ENCODE measurements at regions not wholly inside any gene's neighbourhood (a gene's known extent, or its start where the extent isn't known, plus 50 kb on each side); places are given as distances from the start of the nearest gene placed in this dataset.

DNA sequence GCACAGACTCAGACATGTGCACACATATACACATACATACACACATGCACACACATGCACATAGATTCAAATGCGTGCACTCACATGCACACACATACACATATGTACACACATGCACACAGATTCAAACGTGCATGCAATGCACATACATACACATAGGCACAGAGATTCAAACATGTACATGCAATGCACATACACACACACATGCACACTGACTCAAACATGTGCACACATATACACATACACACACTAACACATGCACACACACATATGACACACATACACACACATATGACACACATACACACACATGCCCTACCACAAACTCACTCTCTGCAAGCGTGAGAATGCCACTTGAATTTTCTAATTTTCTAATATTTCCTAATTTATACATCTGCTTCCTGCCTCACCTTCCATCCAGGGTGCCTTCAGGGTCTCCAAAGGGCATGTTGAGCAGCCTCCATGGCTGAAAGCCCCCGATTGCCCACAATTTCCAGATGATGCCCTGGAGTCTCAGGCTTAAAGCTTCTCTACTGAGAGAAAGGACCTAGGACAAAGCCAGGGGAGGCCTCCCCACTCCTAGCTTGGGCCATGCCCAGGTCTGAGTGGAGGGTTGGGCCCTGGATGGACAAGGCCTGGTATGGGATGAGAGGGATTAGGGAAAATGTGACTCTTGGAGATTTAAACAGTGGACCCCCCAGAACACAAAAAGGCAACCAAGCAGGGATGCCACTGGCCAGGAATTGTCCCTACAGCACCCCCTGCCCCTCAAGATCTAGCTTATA, 487.1 kb downstream of the TCERG1L start:
- TF ChIP-seq GATA3 (IDR thresholded peaks at IDR 0.05; ENCODE audit: low read depth, low read length) (no peak), GATA2 (IDR thresholded peaks at IDR 0.05; ENCODE audit: low read depth, low read length) (no peak)

DNA sequence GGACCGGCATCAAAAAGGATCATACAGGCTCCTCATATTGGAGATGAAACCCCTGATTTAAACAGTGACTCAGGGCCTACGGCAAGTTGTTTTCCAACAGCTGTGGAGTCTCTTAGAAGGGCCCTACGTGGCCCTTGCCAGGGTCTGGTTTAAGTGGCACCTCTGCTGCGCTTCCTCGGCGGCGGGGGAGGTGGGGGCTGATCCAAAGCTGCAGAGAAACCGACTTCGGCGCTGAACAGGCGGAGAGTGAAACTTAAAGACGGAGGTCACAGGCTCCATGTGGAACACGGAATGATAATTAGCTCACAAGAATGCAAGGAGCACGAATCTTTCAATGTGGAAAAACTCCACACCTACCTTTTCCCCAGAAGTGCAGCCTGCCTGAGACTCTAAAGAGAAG, 477.9 kb downstream of the TCERG1L start:
- no peak for TF ChIP-seq GATA3 (IDR thresholded peaks at IDR 0.05; ENCODE audit: low read depth, low read length)
- no peak for TF ChIP-seq GATA2 (IDR thresholded peaks at IDR 0.05; ENCODE audit: low read depth, low read length)

DNA sequence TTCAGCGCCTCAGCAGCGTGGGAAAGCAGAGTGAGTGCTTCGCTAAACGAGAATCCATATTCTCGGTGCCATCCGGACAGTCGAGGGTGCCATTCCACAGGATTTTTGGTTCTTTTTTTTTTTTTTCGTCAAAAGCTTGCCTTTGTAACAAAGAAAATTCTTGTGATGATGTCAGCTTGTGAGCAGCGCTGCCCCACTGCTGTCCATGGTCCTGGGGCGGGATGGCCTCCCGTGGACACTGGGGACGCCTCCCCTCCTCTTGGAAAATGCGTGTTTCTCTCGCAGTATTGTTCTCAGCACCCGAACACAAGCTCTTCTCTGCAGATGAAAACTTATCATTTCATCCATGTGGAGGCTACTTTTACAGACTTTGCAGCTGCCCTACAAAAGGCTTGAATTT, 477.4 kb downstream of the TCERG1L start:
- TF ChIP-seq GATA2 (IDR thresholded peaks at IDR 0.05; ENCODE audit: low read depth, low read length) (no peak), GATA3 (IDR thresholded peaks at IDR 0.05; ENCODE audit: low read depth, low read length) (no peak)

DNA sequence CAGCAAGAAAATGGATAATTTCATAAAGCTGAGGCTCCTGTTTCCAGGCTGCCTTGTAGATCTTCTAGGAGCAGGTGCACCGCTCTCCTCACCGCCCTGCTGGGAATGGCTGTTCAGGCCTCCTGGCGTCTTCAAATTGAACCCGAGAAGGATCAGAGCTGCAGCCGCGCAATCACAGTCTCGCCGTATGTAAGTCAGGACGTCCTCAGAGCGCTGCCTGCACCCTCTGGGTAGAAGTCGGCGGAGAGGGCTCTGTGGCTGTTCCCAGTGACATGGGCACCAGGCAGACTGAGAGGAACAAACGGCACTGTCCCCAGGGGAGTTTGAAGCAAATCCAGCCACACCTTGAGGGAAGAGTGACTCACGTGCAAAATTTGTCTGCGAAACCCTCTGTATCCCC, 476.9 kb downstream of the TCERG1L start:
- TF ChIP-seq GATA3 (IDR thresholded peaks at IDR 0.05; ENCODE audit: low read depth, low read length): no peak
- TF ChIP-seq GATA2 (IDR thresholded peaks at IDR 0.05; ENCODE audit: low read depth, low read length): no peak

DNA sequence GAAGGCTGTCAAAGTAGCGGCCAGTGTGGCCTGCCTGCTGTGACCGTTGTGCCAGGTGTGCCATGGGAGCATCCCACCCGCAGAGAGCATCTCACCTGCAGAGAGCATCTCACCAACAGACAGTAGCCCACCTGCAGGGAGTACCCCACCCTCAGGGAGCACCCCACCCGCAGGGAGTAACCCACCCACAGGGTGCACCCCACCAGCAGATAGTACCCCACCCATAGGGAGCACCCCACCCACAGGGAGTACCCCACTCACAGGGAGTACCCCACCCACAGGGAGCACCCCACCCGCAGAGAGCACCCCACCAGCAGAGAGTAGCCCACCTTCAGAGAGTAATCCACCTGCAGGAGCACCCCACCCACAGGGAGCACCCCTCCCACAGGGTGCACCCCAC, 476.5 kb downstream of the TCERG1L start:
- no peak for TF ChIP-seq GATA2 (IDR thresholded peaks at IDR 0.05; ENCODE audit: low read depth, low read length)
- no peak for TF ChIP-seq GATA3 (IDR thresholded peaks at IDR 0.05; ENCODE audit: low read depth, low read length)

DNA sequence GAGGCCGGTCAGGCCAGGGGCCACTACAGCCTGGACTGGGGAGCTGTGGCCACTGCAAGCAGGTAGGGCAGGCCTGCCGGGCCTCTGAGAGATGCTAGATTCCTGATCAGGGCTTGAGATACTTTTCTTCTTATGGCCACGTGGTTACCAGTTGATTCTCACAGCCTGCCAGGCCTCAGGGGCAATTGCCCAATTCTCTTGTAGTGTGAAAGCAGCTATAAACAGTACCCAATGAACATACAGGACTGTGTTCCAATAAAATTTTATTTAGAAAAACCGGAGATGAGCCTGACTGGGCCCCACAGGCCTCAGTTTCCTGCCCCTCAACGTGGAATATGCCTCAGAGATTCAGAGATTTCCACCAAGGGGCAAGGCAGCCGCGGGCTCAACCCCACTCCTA, 475.2 kb downstream of the TCERG1L start:
- TF ChIP-seq GATA3 (IDR thresholded peaks at IDR 0.05; ENCODE audit: low read depth, low read length) (no peak), GATA2 (IDR thresholded peaks at IDR 0.05; ENCODE audit: low read depth, low read length) (no peak)

DNA sequence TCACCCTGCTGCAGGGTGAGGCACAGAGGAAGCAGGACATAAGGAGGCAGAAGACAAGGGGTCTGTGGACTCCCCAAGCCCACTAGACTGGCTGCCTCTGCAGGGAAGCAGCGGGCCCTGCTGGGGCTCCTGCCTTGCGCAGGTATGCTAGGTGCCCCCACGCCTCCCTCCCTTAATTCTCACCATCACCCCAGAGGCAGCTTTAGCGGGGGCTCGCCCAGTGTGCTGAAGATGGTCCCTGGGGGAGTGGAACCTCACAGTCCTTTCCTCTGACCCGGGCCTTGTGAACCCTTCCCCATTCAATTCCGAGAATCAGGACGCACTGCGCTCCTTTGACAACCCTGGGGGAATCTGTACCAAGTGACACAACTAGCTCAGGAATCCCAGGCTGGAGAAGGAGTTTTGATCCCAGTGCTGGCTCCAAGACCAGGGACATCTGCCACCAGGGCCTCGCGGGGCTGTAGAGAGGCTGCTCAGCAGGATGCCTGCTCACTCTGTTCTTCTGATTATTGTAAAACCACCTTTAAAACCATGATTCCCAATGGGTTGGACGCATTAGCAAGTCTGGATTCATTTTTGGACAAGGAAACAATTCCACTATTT, 468.4 kb downstream of the TCERG1L start:
- TF ChIP-seq GATA3 (IDR thresholded peaks at IDR 0.05; ENCODE audit: low read depth, low read length): no peak
- TF ChIP-seq GATA2 (IDR thresholded peaks at IDR 0.05; ENCODE audit: low read depth, low read length): no peak

DNA sequence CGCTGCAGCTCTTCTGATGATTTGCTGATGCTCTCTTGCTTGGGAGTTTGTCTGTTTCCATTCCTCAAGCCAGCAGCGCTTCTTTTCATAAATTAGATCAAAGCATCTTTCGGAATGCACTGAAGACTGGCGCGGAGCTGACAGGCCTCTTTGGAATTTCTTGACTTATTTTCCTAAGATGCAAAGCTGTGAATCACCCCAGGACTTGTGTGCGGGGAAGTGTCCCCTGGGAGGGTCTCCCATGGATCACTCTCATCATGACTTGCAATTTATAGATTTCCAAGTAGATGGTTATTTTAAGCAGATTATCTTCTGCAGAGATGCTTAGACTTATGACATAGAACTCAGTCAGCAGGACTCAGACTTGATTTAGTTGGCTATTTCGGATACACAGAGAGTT, 467.2 kb downstream of the TCERG1L start:
- no peak for TF ChIP-seq GATA3 (IDR thresholded peaks at IDR 0.05; ENCODE audit: low read depth, low read length)
- no peak for TF ChIP-seq GATA2 (IDR thresholded peaks at IDR 0.05; ENCODE audit: low read depth, low read length)

DNA sequence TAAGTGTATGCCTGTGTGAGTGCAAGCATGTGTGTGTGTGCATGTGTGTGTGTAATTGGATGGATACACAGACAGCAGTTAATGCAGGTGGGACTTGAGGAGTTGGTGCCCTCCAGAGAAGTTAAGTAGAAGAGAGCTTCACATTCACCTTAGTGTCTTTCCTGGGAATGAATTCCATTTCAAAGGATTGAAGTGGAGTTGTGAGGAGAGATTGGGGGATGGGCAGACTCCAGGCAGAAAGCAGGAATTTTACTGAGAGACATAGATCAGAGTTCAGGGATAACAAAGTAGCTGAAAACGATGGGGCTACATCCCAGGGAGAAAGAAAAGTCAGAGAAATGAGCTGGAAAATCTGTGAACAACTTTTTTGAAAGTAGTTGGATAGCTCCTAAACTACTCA, 464.4 kb downstream of the TCERG1L start:
- TF ChIP-seq GATA3 (IDR thresholded peaks at IDR 0.05; ENCODE audit: low read depth, low read length) (no peak), GATA2 (IDR thresholded peaks at IDR 0.05; ENCODE audit: low read depth, low read length) (no peak)

DNA sequence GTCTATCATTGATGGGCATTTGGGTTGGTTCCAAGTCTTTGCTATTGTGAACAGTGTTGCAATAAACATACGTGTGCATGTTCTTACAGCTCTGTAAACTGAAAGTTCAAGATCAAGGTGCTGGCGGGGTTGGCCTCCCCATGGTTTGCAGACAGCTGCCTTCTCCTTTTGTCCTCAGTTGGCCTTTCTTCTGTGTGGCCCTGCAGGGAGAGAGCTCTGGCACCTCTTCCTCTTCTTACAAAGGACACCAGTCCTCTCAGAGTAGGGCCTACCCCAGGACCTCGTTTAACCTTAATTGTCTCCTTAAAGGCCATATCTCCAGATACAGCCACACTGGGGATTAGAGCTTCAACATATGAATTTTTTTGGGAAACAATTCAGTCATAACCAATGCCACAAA, 462.7 kb downstream of the TCERG1L start:
- TF ChIP-seq GATA2 (IDR thresholded peaks at IDR 0.05; ENCODE audit: low read depth, low read length) (no peak), GATA3 (IDR thresholded peaks at IDR 0.05; ENCODE audit: low read depth, low read length) (no peak)

DNA sequence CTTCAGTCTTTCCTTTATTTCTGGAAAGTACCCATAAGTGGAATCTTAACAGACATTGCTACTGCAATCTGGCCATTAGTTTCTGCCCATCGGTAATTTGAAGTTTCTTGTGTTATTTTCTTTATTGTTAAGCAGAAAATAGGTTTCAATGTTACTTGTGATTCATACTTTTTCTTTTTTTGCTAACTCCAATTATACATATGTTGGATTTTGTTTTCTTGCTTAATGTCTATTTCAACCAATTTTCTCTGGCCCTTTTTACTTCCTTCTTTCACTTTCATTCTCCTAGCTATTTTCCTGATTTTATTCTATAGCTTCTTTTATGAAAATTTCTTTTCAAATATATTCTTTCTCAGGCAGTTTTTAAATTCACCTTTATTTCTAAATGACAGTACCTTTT, 457.4 kb downstream of the TCERG1L start:
- TF ChIP-seq GATA2 (IDR thresholded peaks at IDR 0.05; ENCODE audit: low read depth, low read length) (no peak), GATA3 (IDR thresholded peaks at IDR 0.05; ENCODE audit: low read depth, low read length) (no peak)

DNA sequence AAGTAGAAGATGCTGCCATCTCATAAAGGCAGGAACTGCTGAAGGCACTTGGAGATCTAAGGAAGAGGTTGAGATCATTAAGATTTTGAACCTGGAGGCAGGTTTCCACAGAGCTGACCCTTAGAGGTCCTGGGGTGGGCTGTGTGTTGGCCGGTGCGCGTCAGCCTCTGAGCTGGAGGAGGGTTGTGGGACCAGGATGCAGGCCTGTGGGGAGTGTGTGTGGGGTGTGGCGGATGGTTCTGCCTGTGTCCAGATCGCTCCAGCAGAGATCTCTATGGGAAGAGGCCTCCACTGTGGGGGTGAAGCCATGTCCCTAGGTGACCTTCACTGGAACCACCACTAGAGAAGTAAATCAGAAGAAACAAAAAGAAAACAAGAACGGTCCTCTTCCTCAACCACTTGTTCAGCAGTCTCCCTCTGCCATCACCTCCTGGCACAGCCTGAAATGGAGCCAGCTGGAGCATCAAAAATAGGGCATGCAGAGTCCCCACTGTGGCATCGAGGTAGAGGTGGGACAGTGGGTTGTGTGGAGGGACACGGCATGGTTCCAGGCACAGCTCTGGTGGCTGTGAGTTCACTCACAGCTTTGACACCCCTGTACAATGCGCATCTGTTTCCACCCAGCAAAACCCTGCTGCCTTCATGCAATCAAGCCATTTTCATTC, 453.8 kb downstream of the TCERG1L start:
- TF ChIP-seq GATA2 (IDR thresholded peaks at IDR 0.05; ENCODE audit: low read depth, low read length) (no peak), GATA3 (IDR thresholded peaks at IDR 0.05; ENCODE audit: low read depth, low read length) (no peak)

DNA sequence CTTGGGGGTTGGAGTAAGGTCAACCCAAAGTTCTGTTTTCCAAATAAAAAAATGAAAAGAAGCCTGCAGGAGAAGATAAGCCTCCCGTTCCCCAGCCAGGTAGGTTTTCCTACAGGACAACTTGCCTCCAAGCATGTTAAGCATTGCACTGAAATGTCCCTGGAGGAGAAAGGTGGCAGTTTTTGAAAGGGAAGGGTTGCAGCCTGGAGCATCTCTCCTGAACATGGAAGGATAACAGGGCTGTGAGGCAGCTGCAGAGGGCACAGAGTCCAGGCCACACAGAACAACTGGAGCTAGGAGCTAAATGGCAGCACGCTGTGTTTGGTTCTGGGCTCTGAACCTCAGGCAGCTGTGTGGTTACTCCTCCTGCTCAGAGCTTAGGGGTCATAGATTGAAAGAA, 452.9 kb downstream of the TCERG1L start:
- TF ChIP-seq GATA3 (IDR thresholded peaks at IDR 0.05; ENCODE audit: low read depth, low read length): no peak
- no peak for TF ChIP-seq GATA2 (IDR thresholded peaks at IDR 0.05; ENCODE audit: low read depth, low read length)

DNA sequence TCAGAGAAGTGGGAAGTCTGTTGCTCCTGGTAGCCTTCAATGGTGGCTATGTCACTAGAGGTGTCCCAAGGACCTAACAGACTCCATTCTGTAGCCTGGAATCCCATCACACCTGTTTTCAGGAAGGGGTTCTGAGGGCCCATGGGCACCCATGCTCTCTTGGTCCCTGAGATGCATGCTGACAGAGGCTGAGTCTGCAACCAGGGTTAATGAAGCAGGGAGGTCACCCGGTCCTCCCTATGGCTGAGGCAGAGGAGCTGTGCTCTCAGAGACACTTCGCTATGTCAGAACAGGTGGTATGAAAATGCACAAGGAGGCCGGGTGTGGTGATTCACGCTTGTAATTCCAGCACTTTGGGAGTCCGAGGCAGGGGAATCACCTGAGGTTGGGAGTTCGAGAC, 452.1 kb downstream of the TCERG1L start:
- TF ChIP-seq GATA3 (IDR thresholded peaks at IDR 0.05; ENCODE audit: low read depth, low read length) (no peak), GATA2 (IDR thresholded peaks at IDR 0.05; ENCODE audit: low read depth, low read length) (no peak)

DNA sequence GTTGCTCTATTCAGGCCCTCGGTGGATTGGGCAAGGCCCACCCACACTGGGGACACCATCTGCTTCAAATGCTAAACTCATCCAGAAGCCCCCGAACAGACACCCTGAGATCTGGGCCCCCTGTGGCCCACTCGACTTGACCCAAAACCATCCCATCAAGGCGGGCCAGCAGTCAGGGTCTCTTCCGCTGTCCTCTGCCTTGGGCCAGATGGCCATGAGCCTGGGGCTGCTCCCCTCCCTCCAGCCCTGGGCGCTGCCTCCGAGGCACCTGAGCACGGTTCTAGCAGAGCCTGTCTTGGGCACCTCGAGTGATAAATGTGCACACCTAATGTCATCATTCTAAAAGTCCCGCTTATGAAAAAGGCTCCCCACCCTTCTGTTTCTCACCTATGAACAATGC, 449.4 kb downstream of the TCERG1L start:
- TF ChIP-seq GATA3 (IDR thresholded peaks at IDR 0.05; ENCODE audit: low read depth, low read length) (no peak), GATA2 (IDR thresholded peaks at IDR 0.05; ENCODE audit: low read depth, low read length) (no peak)

Data from SH-SY5Y (cell line).